GM12878 (cell line): ENCODE measurements at regions not wholly inside any gene's neighbourhood (a gene's known extent, or its start where the extent isn't known, plus 50 kb on each side); places are given as distances from the start of the nearest gene placed in this dataset.

Experiments used
- IRF4 ChIP-seq: IDR thresholded peaks from 2 replicates; pipeline ENCODE4 v1.6.1; 2011; ENCODE audit warnings: low read depth, low read length
- IRF5 ChIP-seq: fragments of 450-650 bp; IDR thresholded peaks from 2 replicates; pipeline ENCODE4 v1.6.1; 2017; ENCODE audit warnings: borderline replicate concordance
- NBN ChIP-seq: fragments of 450-650 bp; IDR thresholded peaks from 2 replicates; pipeline ENCODE4 v1.6.1; 2016
- POU2F2 ChIP-seq: IDR thresholded peaks from 3 replicates; pipeline ENCODE4 v1.6.1; 2011; ENCODE audit warnings: low read depth, mild to moderate bottlenecking, low read length, borderline replicate concordance
- PRDM15 ChIP-seq: fragments of 450-650 bp; formaldehyde crosslinking; IDR thresholded peaks from 2 replicates; pipeline ENCODE4 v1.4.0; 2020; ENCODE audit warnings: mild to moderate bottlenecking, moderate library complexity
- RELB ChIP-seq: fragments of 450-650 bp; IDR thresholded peaks from 2 replicates; pipeline ENCODE4 v1.6.1; 2017; ENCODE audit warnings: low read depth, mild to moderate bottlenecking, moderate library complexity
- TCF7 ChIP-seq: IDR thresholded peaks from 2 replicates; pipeline ENCODE4 v1.6.1; 2014; ENCODE audit warnings: antibody characterized with exemption, borderline replicate concordance
- ZBTB4 ChIP-seq: fragments of 450-650 bp; formaldehyde crosslinking; IDR thresholded peaks from 2 replicates; pipeline ENCODE4 v1.4.0; 2022; ENCODE audit warnings: mild to moderate bottlenecking, moderate library complexity

GRCh38 chr11:130814440-130815096, 101.7 kb downstream of the SNX19 start (continued):
- TF ChIP-seq ZBTB4 (no peak), PRDM15 (no peak), TCF7 (no peak), RELB (no peak), POU2F2 (no peak), IRF5 (no peak), IRF4 (no peak), NBN (no peak)
